ENCODE measurements at regions not wholly inside any gene's neighbourhood (a gene's known extent, or its start where the extent isn't known, plus 50 kb on each side); places are given as distances from the start of the nearest gene placed in this dataset.

DNA sequence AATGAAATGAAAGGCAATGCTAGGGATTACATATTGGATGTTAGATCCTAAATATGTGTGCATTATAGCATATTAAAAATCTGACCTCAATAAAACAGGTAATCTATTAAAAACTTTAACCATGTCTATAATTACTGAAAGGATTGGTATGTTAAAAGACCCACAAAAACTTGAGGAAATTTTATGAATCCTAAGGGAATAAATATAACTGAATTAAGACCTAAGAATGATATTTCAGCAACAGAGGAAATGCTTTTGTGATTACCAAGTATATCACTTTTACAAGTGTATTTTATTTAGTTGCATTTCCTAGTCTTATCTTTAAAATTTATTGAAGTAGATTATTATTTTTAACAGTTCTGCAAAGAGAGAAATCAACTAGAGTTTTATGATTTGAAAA, 571.5 kb downstream of the HDGFL1 start:
- DNase-seq (ENCODE audit: low spot score), result no peak
- H3K4me3 ChIP-seq (ENCODE audit: low read depth in 1 of 3, low read length in 3 of 3), result no peak overlapping the region
- TF ChIP-seq NR2F2 (IDR thresholded peaks at IDR 0.05) (no peak), GABPA (IDR thresholded peaks at IDR 0.05 in 1 of 2, conservative IDR thresholded peaks at IDR 0.05 in 1 of 2) (no peak), FOXA1 (IDR thresholded peaks at IDR 0.05) (no peak)
- TF ChIP-seq, protein P1, sequence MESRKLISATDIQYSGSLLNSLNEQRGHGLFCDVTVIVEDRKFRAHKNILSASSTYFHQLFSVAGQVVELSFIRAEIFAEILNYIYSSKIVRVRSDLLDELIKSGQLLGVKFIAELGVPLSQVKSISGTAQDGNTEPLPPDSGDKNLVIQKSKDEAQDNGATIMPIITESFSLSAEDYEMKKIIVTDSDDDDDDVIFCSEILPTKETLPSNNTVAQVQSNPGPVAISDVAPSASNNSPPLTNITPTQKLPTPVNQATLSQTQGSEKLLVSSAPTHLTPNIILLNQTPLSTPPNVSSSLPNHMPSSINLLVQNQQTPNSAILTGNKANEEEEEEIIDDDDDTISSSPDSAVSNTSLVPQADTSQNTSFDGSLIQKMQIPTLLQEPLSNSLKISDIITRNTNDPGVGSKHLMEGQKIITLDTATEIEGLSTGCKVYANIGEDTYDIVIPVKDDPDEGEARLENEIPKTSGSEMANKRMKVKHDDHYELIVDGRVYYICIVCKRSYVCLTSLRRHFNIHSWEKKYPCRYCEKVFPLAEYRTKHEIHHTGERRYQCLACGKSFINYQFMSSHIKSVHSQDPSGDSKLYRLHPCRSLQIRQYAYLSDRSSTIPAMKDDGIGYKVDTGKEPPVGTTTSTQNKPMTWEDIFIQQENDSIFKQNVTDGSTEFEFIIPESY (IDR thresholded peaks at IDR 0.05), result no peak
- TF ChIP-seq, protein P2, sequence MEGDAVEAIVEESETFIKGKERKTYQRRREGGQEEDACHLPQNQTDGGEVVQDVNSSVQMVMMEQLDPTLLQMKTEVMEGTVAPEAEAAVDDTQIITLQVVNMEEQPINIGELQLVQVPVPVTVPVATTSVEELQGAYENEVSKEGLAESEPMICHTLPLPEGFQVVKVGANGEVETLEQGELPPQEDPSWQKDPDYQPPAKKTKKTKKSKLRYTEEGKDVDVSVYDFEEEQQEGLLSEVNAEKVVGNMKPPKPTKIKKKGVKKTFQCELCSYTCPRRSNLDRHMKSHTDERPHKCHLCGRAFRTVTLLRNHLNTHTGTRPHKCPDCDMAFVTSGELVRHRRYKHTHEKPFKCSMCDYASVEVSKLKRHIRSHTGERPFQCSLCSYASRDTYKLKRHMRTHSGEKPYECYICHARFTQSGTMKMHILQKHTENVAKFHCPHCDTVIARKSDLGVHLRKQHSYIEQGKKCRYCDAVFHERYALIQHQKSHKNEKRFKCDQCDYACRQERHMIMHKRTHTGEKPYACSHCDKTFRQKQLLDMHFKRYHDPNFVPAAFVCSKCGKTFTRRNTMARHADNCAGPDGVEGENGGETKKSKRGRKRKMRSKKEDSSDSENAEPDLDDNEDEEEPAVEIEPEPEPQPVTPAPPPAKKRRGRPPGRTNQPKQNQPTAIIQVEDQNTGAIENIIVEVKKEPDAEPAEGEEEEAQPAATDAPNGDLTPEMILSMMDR (IDR thresholded peaks at IDR 0.05; ENCODE audit: low read depth, low read length, missing input control), result no peak

DNA sequence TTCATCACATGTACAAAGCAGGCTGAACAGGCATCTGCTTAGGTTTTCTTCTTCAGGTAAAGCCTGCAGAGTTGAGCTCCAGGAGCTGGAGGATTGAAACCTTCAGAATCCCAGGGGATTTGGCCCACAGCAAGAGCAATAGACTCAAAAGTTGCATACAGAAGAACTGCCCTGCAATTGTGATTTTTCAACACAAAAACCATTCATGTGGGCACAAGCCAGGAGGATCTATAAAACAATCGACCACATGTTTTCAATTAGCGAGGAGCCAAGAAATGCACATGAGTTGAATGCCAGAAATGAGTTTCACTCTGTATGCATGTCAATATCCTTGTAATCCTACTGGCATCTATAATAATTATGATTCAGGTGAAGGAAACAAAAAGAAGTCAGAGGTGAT, 576.4 kb downstream of the HDGFL1 start:
- peaks cover 0 to 2% (median 0%) of the 10 kb centered on the region in 4 donors for H3K27me3 ChIP-seq (ENCODE audit: control insufficient read depth in 4 of 4, insufficient read depth in 4 of 4, low read length in 3 of 4)
- H3K9ac ChIP-seq (ENCODE audit: low read depth in 1 of 2, low read length in 2 of 2), result no peak overlapping the region
- no peaks in the 10 kb centered on the region for H3K9me3 ChIP-seq (ENCODE audit: control insufficient read depth in 4 of 4, low read length in 3 of 4)
- H3K4me1 ChIP-seq (ENCODE audit: control insufficient read depth in 4 of 4, insufficient read depth in 4 of 4, low read length in 3 of 4), result no peaks in the 10 kb centered on the region
- H3K4me3 ChIP-seq (ENCODE audit: low read depth in 1 of 3, low read length in 3 of 3), result no peak overlapping the region
- H3K36me3 ChIP-seq (ENCODE audit: control insufficient read depth in 4 of 4, insufficient read depth in 3 of 4, low read depth in 1 of 4, low read length in 3 of 4), result no peaks in the 10 kb centered on the region
- 71% methylated on average over 2 of the region's 2 CpGs for WGBS
- TF ChIP-seq EGR1 (IDR thresholded peaks at IDR 0.05; ENCODE audit: low read depth in 2 of 2) (no peak), HNF4A (conservative IDR thresholded peaks at IDR 0.05) (no peak), TAF1 (conservative IDR thresholded peaks at IDR 0.05) (no peak), GABPA (IDR thresholded peaks at IDR 0.05 in 1 of 2, conservative IDR thresholded peaks at IDR 0.05 in 1 of 2) (no peak), NR2F2 (IDR thresholded peaks at IDR 0.05) (no peak), SP1 (IDR thresholded peaks at IDR 0.05) (no peak), RAD21 (IDR thresholded peaks at IDR 0.05) (no peak)
- TF ChIP-seq, protein P1 (IDR thresholded peaks at IDR 0.05), result no peak
- TF ChIP-seq, protein P2 (IDR thresholded peaks at IDR 0.05; ENCODE audit: low read depth, low read length, missing input control), result no peak
- DNase-seq (ENCODE audit: low spot score), result no peak
- no peak overlapping the region for H3K27ac ChIP-seq (ENCODE audit: low read depth in 1 of 2, low read length in 2 of 2)

More for the DNA sequence above, 571.5 kb downstream of the HDGFL1 start:
- no peak overlapping the region for H3K27ac ChIP-seq (ENCODE audit: low read depth in 1 of 2, low read length in 2 of 2)
- H3K4me1 ChIP-seq (ENCODE audit: control insufficient read depth in 4 of 4, insufficient read depth in 4 of 4, low read length in 3 of 4), result no peaks in the 10 kb centered on the region
- H3K9me3 ChIP-seq (ENCODE audit: control insufficient read depth in 4 of 4, low read length in 3 of 4), result peaks cover 0 to 5% (median under 1%) of the 10 kb centered on the region in 4 donors
- no peak overlapping the region for H3K9ac ChIP-seq (ENCODE audit: low read depth in 1 of 2, low read length in 2 of 2)
- peaks cover 0 to 2% (median 0%) of the 10 kb centered on the region in 4 donors for H3K27me3 ChIP-seq (ENCODE audit: control insufficient read depth in 4 of 4, insufficient read depth in 4 of 4, low read length in 3 of 4)
- no peaks in the 10 kb centered on the region for H3K36me3 ChIP-seq (ENCODE audit: control insufficient read depth in 4 of 4, insufficient read depth in 3 of 4, low read depth in 1 of 4, low read length in 3 of 4)
